OCI-LY3 (cell line): ENCODE measurements at regions not wholly inside any gene's neighbourhood (a gene's known extent, or its start where the extent isn't known, plus 50 kb on each side); places are given as distances from the start of the nearest gene placed in this dataset.

Source experiments
- H2AFZ ChIP-seq: fragments of 200-600, 300-600 bp; shearing (Covaris generic); 2 replicates; pipeline ENCODE4 v1.6.0; 2014; ENCODE audit warnings: antibody characterized with exemption, low read depth, low read length
- H3K27ac ChIP-seq: fragments of 200-600, 300-600 bp; sonication (generic); 2 replicates; pipeline ENCODE4 v1.5.1; 2014; ENCODE audit warnings: mild to moderate bottlenecking, low read length, moderate library complexity, mixed read lengths
- H3K27me3 ChIP-seq: fragments of 200-600, 300-600 bp; sonication (generic); 2 replicates; pipeline ENCODE4 v1.6.1; 2014; ENCODE audit warnings: low read depth, low read length, mixed read lengths
- H3K36me3 ChIP-seq: fragments of 200-600, 300-600 bp; sonication (generic); replicated peaks from 2 replicates; pipeline ENCODE3; 2014; ENCODE audit warnings: low read depth, low read length, mixed read lengths
- H3K4me1 ChIP-seq: fragments of 300-600, 200-600 bp; sonication (generic); 2 replicates; pipeline ENCODE4 v1.6.1; 2014; ENCODE audit warnings: low read length, mixed read lengths
- H3K4me2 ChIP-seq: fragments of 200-600, 300-600 bp; sonication (generic); 2 replicates; pipeline ENCODE4 v1.6.1; 2014; ENCODE audit warnings: low read length, mixed read lengths
- H3K4me3 ChIP-seq: fragments of 300-600, 200-600 bp; sonication (generic); 2 replicates; pipeline ENCODE4 v1.5.1; 2014; ENCODE audit warnings: antibody characterized with exemption, mild to moderate bottlenecking, low read length, moderate library complexity
- H3K79me2 ChIP-seq: fragments of 300-600, 200-600 bp; shearing (Covaris generic); 2 replicates; pipeline ENCODE4 v1.6.1; 2014; ENCODE audit warnings: mild to moderate bottlenecking, low read length, mixed read lengths
- H3K9ac ChIP-seq: fragments of 300-600, 200-600 bp; shearing (Covaris generic); 2 replicates; pipeline ENCODE4 v1.6.0; 2014; ENCODE audit warnings: mild to moderate bottlenecking, low read length, moderate library complexity
- H3K9me3 ChIP-seq: fragments of 200-600, 300-600 bp; shearing (Covaris generic); 2 replicates; pipeline ENCODE4 v1.6.1; 2014; ENCODE audit warnings: low read length, mixed read lengths; ENCODE audit not compliant: insufficient read depth
- H4K20me1 ChIP-seq: fragments of 200-600, 300-600 bp; sonication (generic); 2 replicates; pipeline ENCODE4 v1.6.1; 2016; ENCODE audit warnings: low read length, mixed read lengths; ENCODE audit not compliant: insufficient read depth
- CTCF ChIP-seq: fragments of 200-600, 300-600 bp; sonication (generic); IDR thresholded peaks from 2 replicates; pipeline ENCODE4 v1.5.1; 2014; ENCODE audit warnings: antibody characterized with exemption, low read length, low read depth
- EZH2phosphoT487 ChIP-seq: fragments of 200-600 bp; shearing (Covaris generic); IDR thresholded peaks from 2 replicates; pipeline ENCODE4 v1.6.1; 2018; ENCODE audit warnings: antibody characterized with exemption, mixed run types, low read depth

- Histone ChIP-seq H3K4me1 (no peaks in the 10 kb centered on the region), H3K79me2 (no peaks in the 10 kb centered on the region), H3K9me3 (no peaks in the 10 kb centered on the region), H2AFZ (no peak overlapping the region), H3K9ac (no peak overlapping the region), H4K20me1 (no peaks in the 10 kb centered on the region), H3K4me3 (no peak overlapping the region), H3K27me3 (no peaks in the 10 kb centered on the region), H3K4me2 (no peak overlapping the region), H3K36me3 (no peaks in the 10 kb centered on the region), H3K27ac (no peak overlapping the region)
- TF ChIP-seq EZH2phosphoT487 (no peak), CTCF (no peak)
Observed at GRCh38 chr4:175139205-175139604, 221.0 kb downstream of the ADAM29 start.

GRCh38 chr4:175143116-175143515, 225.0 kb downstream of the ADAM29 start:
- no peak for TF ChIP-seq CTCF
- no peak for TF ChIP-seq EZH2phosphoT487
- no peak overlapping the region for H3K4me3 ChIP-seq
- H3K9me3 ChIP-seq: no peaks in the 10 kb centered on the region
- no peaks in the 10 kb centered on the region for H3K36me3 ChIP-seq
- no peaks in the 10 kb centered on the region for H4K20me1 ChIP-seq
- no peak overlapping the region for H3K27ac ChIP-seq
- no peak overlapping the region for H2AFZ ChIP-seq
- no peak overlapping the region for H3K4me2 ChIP-seq
- H3K9ac ChIP-seq: no peak overlapping the region
- H3K27me3 ChIP-seq: no peaks in the 10 kb centered on the region
- H3K4me1 ChIP-seq: no peaks in the 10 kb centered on the region
- H3K79me2 ChIP-seq: no peaks in the 10 kb centered on the region

DNA sequence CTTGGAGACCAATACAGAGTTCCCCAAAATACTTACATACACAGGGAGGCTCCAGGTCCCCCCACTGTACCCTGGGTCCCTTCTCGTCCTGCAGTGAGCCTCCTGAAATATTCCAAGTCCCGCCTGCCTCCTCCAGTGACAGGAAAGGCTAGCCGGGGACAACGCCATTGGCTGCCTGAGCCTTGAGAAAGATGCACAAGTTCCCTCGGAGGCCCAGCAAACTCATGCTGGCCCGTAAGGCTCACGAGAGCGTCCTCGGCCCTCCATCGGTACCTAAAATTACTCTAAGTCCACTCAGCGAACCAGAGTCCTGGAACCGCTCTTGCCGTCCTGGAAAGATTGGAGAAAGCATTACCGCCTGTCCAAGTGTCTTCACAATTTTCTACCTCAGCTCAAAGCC, 228.6 kb downstream of the ADAM29 start:
- Histone ChIP-seq H3K4me3 (no peak overlapping the region), H3K36me3 (no peaks in the 10 kb centered on the region), H4K20me1 (no peaks in the 10 kb centered on the region), H3K4me1 (no peaks in the 10 kb centered on the region), H3K9me3 (no peaks in the 10 kb centered on the region), H2AFZ (no peak overlapping the region), H3K9ac (no peak overlapping the region), H3K27me3 (no peaks in the 10 kb centered on the region), H3K27ac (no peak overlapping the region), H3K4me2 (no peak overlapping the region), H3K79me2 (no peaks in the 10 kb centered on the region)
- TF ChIP-seq CTCF (no peak), EZH2phosphoT487 (no peak)

- Histone ChIP-seq H3K9ac (no peak overlapping the region), H3K4me3 (no peak overlapping the region), H3K4me1 (0 out of 2 replicates have a peak, but pooled peaks cover 4% of the 10 kb centered on the region), H2AFZ (no peak overlapping the region), H3K27me3 (no peaks in the 10 kb centered on the region), H3K36me3 (no peaks in the 10 kb centered on the region), H3K27ac (no peak overlapping the region), H3K4me2 (no peak overlapping the region), H3K79me2 (no peaks in the 10 kb centered on the region), H3K9me3 (no peaks in the 10 kb centered on the region), H4K20me1 (no peaks in the 10 kb centered on the region)
- TF ChIP-seq EZH2phosphoT487: no peak
- TF ChIP-seq CTCF: no peak
Observed at GRCh38 chr4:175147233-175147632, 229.1 kb downstream of the ADAM29 start.
